H1 (cell line): ENCODE measurements at regions not wholly inside any gene's neighbourhood (a gene's known extent, or its start where the extent isn't known, plus 50 kb on each side); places are given as distances from the start of the nearest gene placed in this dataset.

Source experiments
- CTCF ChIA-PET: fragments of 300-600 bp; sonication (Branson Sonifier 250); formaldehyde crosslinking; loops from one replicate; lab custom pipeline; 2021; ENCODE audit not compliant: partially characterized antibody; lab: Charles Lee
- POLR2A ChIA-PET: fragments of 300-600 bp; sonication (Branson Sonifier 250); formaldehyde crosslinking; loops from one replicate; lab custom pipeline; 2021; ENCODE audit warnings: inconsistent platforms; ENCODE audit not compliant: partially characterized antibody; lab: Charles Lee
- DNase-seq, 2 experiments: peaks; one replicate each; pipeline versions ENCODE4 v3.0.0 to v3.0.0-alpha.2; 2010 to 2022; ENCODE audit warnings: low spot score in 2 of 2, low read depth in 1 of 2, mixed read lengths in 1 of 2
- FAIRE-seq: peaks from 2 replicates; lab custom pipeline; 2011; peaks lifted over from hg19 to GRCh38; lab: Jason Lieb, UNC
- H2AFZ ChIP-seq: 2 replicates; pipeline ENCODE4 v1.8.1; 2012; ENCODE audit warnings: low read length, inconsistent platforms
- H2AK5ac ChIP-seq: 2 replicates; pipeline ENCODE4 v1.6.1; 2013; ENCODE audit warnings: low read depth, low read length
- H2BK120ac ChIP-seq: replicated peaks from 2 replicates; pipeline ENCODE3; 2013; ENCODE audit warnings: low read depth, low read length, inconsistent platforms
- H2BK12ac ChIP-seq: 2 replicates; pipeline ENCODE4 v1.6.1; 2013; ENCODE audit warnings: low read depth, low read length
- H2BK15ac ChIP-seq: 2 replicates; pipeline ENCODE4 v1.6.1; 2013; ENCODE audit warnings: low read length
- H2BK20ac ChIP-seq: 2 replicates; pipeline ENCODE4 v1.6.1; 2013; ENCODE audit warnings: low read length
- H2BK5ac ChIP-seq: 2 replicates; pipeline ENCODE4 v1.6.1; 2013; ENCODE audit warnings: low read depth, low read length
- H3K14ac ChIP-seq: 2 replicates; pipeline ENCODE4 v1.6.1; 2013; ENCODE audit warnings: inconsistent platforms; ENCODE audit not compliant: insufficient read length
- H3K18ac ChIP-seq: 2 replicates; pipeline ENCODE4 v1.6.1; 2013; ENCODE audit warnings: low read length; ENCODE audit errors: extremely low read depth
- H3K23ac ChIP-seq: 2 replicates; pipeline ENCODE4 v1.6.1; 2013; ENCODE audit warnings: inconsistent platforms; ENCODE audit not compliant: insufficient read length
- H3K23me2 ChIP-seq: 2 replicates; pipeline ENCODE4 v1.6.1; 2013; ENCODE audit warnings: low read depth, low read length
- H3K27ac ChIP-seq: 2 replicates; pipeline ENCODE4 v1.6.1; 2011; ENCODE audit warnings: low read depth, low read length, inconsistent platforms
- H3K27me3 ChIP-seq, 4 experiments: replicated peaks in 1 of 4; 1 replicate in 1 of 4; 2 replicates in 3 of 4; pipeline versions ENCODE4 v1.6.1 to v1.8.1; 2011 to 2013; ENCODE audit warnings: low read length in 3 of 4, mild to moderate bottlenecking in 3 of 4, inconsistent platforms in 2 of 4, mixed read lengths in 2 of 4, moderate library complexity in 1 of 4; ENCODE audit not compliant: control insufficient read depth in 3 of 4, insufficient read depth in 3 of 4; ENCODE audit errors: extremely low read depth in 1 of 4
- H3K36me3 ChIP-seq, 4 experiments: 2 replicates each; pipeline versions ENCODE4 v1.6.1 to v1.8.1; 2011 to 2013; ENCODE audit warnings: mild to moderate bottlenecking in 4 of 4, low read length in 3 of 4, moderate library complexity in 2 of 4, control low read depth in 1 of 4, inconsistent platforms in 1 of 4; ENCODE audit not compliant: insufficient read depth in 4 of 4, control insufficient read depth in 2 of 4
- H3K4ac ChIP-seq: replicated peaks from 2 replicates; pipeline ENCODE3; 2013; ENCODE audit warnings: low read length, low read depth, mixed read lengths, inconsistent platforms; ENCODE audit not compliant: insufficient read length
- H3K4me1 ChIP-seq, 4 experiments: replicated peaks in 1 of 4; 1 replicate in 1 of 4; 2 replicates in 3 of 4; pipeline versions ENCODE4 v1.6.1 to v1.8.1; 2011 to 2013; ENCODE audit warnings: low read length in 3 of 4, inconsistent platforms in 2 of 4, mixed read lengths in 1 of 4; ENCODE audit not compliant: insufficient read depth in 4 of 4, control insufficient read depth in 3 of 4
- H3K4me2 ChIP-seq, 2 experiments: 2 replicates each; pipeline versions ENCODE4 v1.6.1 to v1.8.1; 2011 to 2013; ENCODE audit warnings: low read depth in 2 of 2, low read length in 2 of 2, control low read depth in 1 of 2, inconsistent platforms in 1 of 2, mild to moderate bottlenecking in 1 of 2; ENCODE audit not compliant: insufficient read depth in 1 of 2
- H3K4me3 ChIP-seq, 4 experiments: fragments of 200-600, 300-600 bp in 1 of 4; sonication (generic), shearing (Covaris generic), sonication (Bioruptor Twin) in 1 of 4; 2 replicates each; pipeline versions ENCODE4 v1.5.1 to v1.8.1; 2011 to 2016; ENCODE audit warnings: low read length in 4 of 4, low read depth in 3 of 4, control low read depth in 2 of 4, inconsistent platforms in 2 of 4, mild to moderate bottlenecking in 2 of 4, mixed read lengths in 1 of 4, moderate library complexity in 1 of 4; ENCODE audit not compliant: insufficient read depth in 2 of 4; ENCODE audit errors: extremely low read depth in 1 of 4
- H3K56ac ChIP-seq: replicated peaks from 2 replicates; pipeline ENCODE3; 2013; ENCODE audit warnings: low read depth, mild to moderate bottlenecking, mixed read lengths, low read length, inconsistent platforms; ENCODE audit not compliant: insufficient read length
- H3K79me1 ChIP-seq: 2 replicates; pipeline ENCODE4 v1.6.1; 2013; ENCODE audit warnings: low read depth, low read length, control low read depth
- H3K79me2 ChIP-seq, 2 experiments: 2 replicates each; pipeline versions ENCODE4 v1.6.1 to v1.8.1; 2012 to 2013; ENCODE audit warnings: low read length in 2 of 2, mild to moderate bottlenecking in 2 of 2, inconsistent platforms in 1 of 2; ENCODE audit not compliant: insufficient read depth in 2 of 2, control insufficient read depth in 1 of 2
- H3K9ac ChIP-seq, 4 experiments: replicated peaks in 1 of 4; 1 replicate in 1 of 4; 2 replicates in 3 of 4; pipeline versions ENCODE4 v1.6.1 to v1.8.1; 2011 to 2013; ENCODE audit warnings: low read depth in 3 of 4, low read length in 3 of 4, control low read depth in 2 of 4, mild to moderate bottlenecking in 2 of 4, moderate library complexity in 2 of 4, inconsistent platforms in 1 of 4; ENCODE audit errors: extremely low read depth in 1 of 4
- H3K9me3 ChIP-seq, 2 experiments: 2 replicates each; pipeline versions ENCODE4 v1.6.1 to v1.8.1; 2012 to 2013; ENCODE audit warnings: mild to moderate bottlenecking in 2 of 2, moderate library complexity in 2 of 2, control low read depth in 1 of 2, inconsistent platforms in 1 of 2, low read depth in 1 of 2, low read length in 1 of 2, mixed read lengths in 1 of 2; ENCODE audit not compliant: insufficient read depth in 2 of 2
- H4K20me1 ChIP-seq, 2 experiments: replicated peaks in 1 of 2; 2 replicates each; pipeline versions ENCODE3 to v1.8.1; 2011 to 2013; ENCODE audit warnings: inconsistent platforms in 2 of 2, low read length in 2 of 2, mild to moderate bottlenecking in 1 of 2; ENCODE audit not compliant: insufficient read depth in 2 of 2, control insufficient read depth in 1 of 2
- H4K5ac ChIP-seq: 2 replicates; pipeline ENCODE4 v1.6.1; 2013; ENCODE audit warnings: low read length, low read depth, mixed read lengths, inconsistent platforms; ENCODE audit not compliant: insufficient read length
- H4K8ac ChIP-seq: 2 replicates; pipeline ENCODE4 v1.8.0; 2013; ENCODE audit warnings: mild to moderate bottlenecking, moderate library complexity, low read length, inconsistent platforms; ENCODE audit not compliant: insufficient read depth; ENCODE audit errors: extremely low read depth
- H4K91ac ChIP-seq: replicated peaks from 2 replicates; pipeline ENCODE3; 2013; ENCODE audit warnings: low read length, mixed read lengths, inconsistent platforms; ENCODE audit not compliant: insufficient read length
- CHD2 ChIP-seq: IDR thresholded peaks from 2 replicates; pipeline ENCODE4 v1.6.1; 2012; ENCODE audit warnings: low read length, improper control_type of control experiment
- MAFK ChIP-seq: IDR thresholded peaks from 2 replicates; pipeline ENCODE4 v1.6.1; 2012; ENCODE audit warnings: low read depth, mild to moderate bottlenecking, improper control_type of control experiment, low read length
- SIN3A ChIP-seq, 2 experiments: IDR thresholded peaks in 1 of 2; conservative IDR thresholded peaks in 1 of 2; 2 replicates each; pipeline ENCODE4 v1.6.1; 2011 to 2012; ENCODE audit warnings: low read length in 2 of 2, improper control_type of control experiment in 1 of 2, low read depth in 1 of 2, mild to moderate bottlenecking in 1 of 2
- SP4 ChIP-seq: IDR thresholded peaks from 2 replicates; pipeline ENCODE4 v1.6.1; 2012; ENCODE audit warnings: low read length, inconsistent platforms
- TEAD4 ChIP-seq: IDR thresholded peaks from 2 replicates; pipeline ENCODE4 v1.6.1; 2012; ENCODE audit warnings: low read depth, low read length, inconsistent platforms, mixed read lengths
- WGBS, 2 experiments: shearing (Covaris generic) in 1 of 2; methylation state at CpG; one replicate each; pipeline versions ENCODE4 v1.1.6 to v1.1.7; 2013 to 2015; ENCODE audit warnings: low lambda C conversion rate in 2 of 2, mixed read lengths in 2 of 2, inconsistent platforms in 1 of 2, low coverage in 1 of 2, missing lambda C conversion rate in 1 of 2; ENCODE audit not compliant: insufficient replicate concordance in 2 of 2, insufficient coverage in 1 of 2, insufficient read length in 1 of 2; ENCODE audit errors: extremely low coverage in 1 of 2, missing lambda C conversion rate in 1 of 2; 5-methylcytosine and 5-hydroxymethylcytosine counted together

- no peak for TF ChIP-seq CHD2
- no peak for TF ChIP-seq MAFK
- peak; percentile 94 to 96; a peak in 3 of 4 replicates for TF ChIP-seq SIN3A (conservative IDR thresholded peaks at IDR 0.05 in 1 of 2, IDR thresholded peaks at IDR 0.05 in 1 of 2; ENCODE audit: low read depth in 1 of 2, low read length in 2 of 2)
- TF ChIP-seq TEAD4, result no peak
- TF ChIP-seq SP4, result no peak
- H2AFZ ChIP-seq, result no peak overlapping the region
Measured at GRCh38 chr5:108459769-108460168, 77.9 kb upstream of the FBXL17 start.

More at GRCh38 chr5:108459769-108460168, 77.9 kb upstream of the FBXL17 start:
- Histone ChIP-seq H4K20me1 (no peaks in the 10 kb centered on the region), H3K27ac (no peak overlapping the region), H3K36me3 (no peaks in the 10 kb centered on the region), H4K91ac (no peak overlapping the region), H3K79me2 (no peaks in the 10 kb centered on the region), H2BK15ac (no peak overlapping the region), H3K79me1 (no peaks in the 10 kb centered on the region), H3K23ac (no peak overlapping the region), H3K4me1 (no peaks in the 10 kb centered on the region), H3K14ac (no peak overlapping the region), H2BK20ac (no peak overlapping the region), H3K9ac (no peak overlapping the region), H2BK12ac (no peak overlapping the region), H2BK5ac (no peak overlapping the region), H3K18ac (no peak overlapping the region), H3K56ac (no peak overlapping the region), H3K9me3 (peaks cover 2 to 4% of the 10 kb centered on the region in 2 experiments; a peak in 1 of 4 replicates), H4K8ac (no peak overlapping the region), H2BK120ac (no peak overlapping the region), H3K27me3 (no peaks in the 10 kb centered on the region), H2AK5ac (no peak overlapping the region), H3K4me2 (no peak overlapping the region), H3K4ac (no peak overlapping the region), H4K5ac (no peak overlapping the region), H3K4me3 (no peak overlapping the region), H3K23me2 (no peaks in the 10 kb centered on the region)
- 64% methylated on average over 2 of the region's 2 CpGs; no CpG with 5 or more reads in 1 of the 2 experiments for WGBS, 2 experiments
- ChIA-PET POLR2A (no interaction called here), CTCF (interaction anchor here (0.7 to 0.8 kb wide), 3 partner anchors 56 to 1037 kb away, joined by 3 read pairs; no protein-coding TSS in a partner anchor)
- DNase-seq (no peak), FAIRE-seq (no peak)
